Activated CD4-positive, alpha-beta T cell treated with anti-CD3 and anti-CD28 coated beads, Interleukin-2, amount 50 U/mL, for 48 hours (primary cell): ENCODE measurements at regions not wholly inside any gene's neighbourhood (a gene's known extent, or its start where the extent isn't known, plus 50 kb on each side); places are given as distances from the start of the nearest gene placed in this dataset.
A peak's percentile ranks its signal among the peaks of the same experiment; 100 is the strongest.
"Not testable (repeated sequence)": the region's sequence is repeated elsewhere in the genome, so short reads cannot be mapped to it uniquely, and the experiment has no call there.

Source experiments
- DNase-seq, 2 experiments: peaks; one replicate each; pipeline ENCODE4 v3.0.0-alpha.2; 2020

GRCh38 chr7:149628361-149629149, 130.9 kb upstream of the ZNF746 start:
- DNase-seq: not testable (repeated sequence)

GRCh38 chr7:149627911-149628310, 130.3 kb upstream of the ZNF746 start:
- no peak for DNase-seq

- no peak for DNase-seq
These were observed 129.4 kb upstream of the ZNF746 start for GRCh38 chr7:149626972-149627371.

- no peak for DNase-seq
These were observed 128.4 kb upstream of the ZNF746 start for GRCh38 chr7:149625947-149626392.

GRCh38 chr7:149625340-149625946, 127.8 kb upstream of the ZNF746 start:
- peak; percentile 65 to 73 for DNase-seq

- peak; percentile 91 to 93 for DNase-seq
These were observed 127.1 kb upstream of the ZNF746 start for GRCh38 chr7:149624419-149625339.

- DNase-seq: peak; percentile 42 to 49
These were observed 126.4 kb upstream of the ZNF746 start for GRCh38 chr7:149624006-149624405.

- DNase-seq: peak in 1 of 2 experiments; percentile 13
These were observed 125.8 kb upstream of the ZNF746 start for GRCh38 chr7:149623262-149623997.

GRCh38 chr7:149622444-149623210, 125.0 kb upstream of the ZNF746 start:
- DNase-seq: no peak

GRCh38 chr7:149621776-149622175, 124.2 kb upstream of the ZNF746 start:
- DNase-seq: peak; percentile 33 to 55

GRCh38 chr7:149620961-149621360, 123.4 kb upstream of the ZNF746 start:
- peak; percentile 76 to 82 for DNase-seq

GRCh38 chr7:149616898-149617297, 119.3 kb upstream of the ZNF746 start:
- DNase-seq: no peak

GRCh38 chr7:149615690-149616270, 118.2 kb upstream of the ZNF746 start:
- no peak for DNase-seq

- DNase-seq: no peak
These were observed 112.9 kb upstream of the ZNF746 start for GRCh38 chr7:149610441-149611011.

- no peak for DNase-seq
These were observed 110.6 kb upstream of the ZNF746 start for GRCh38 chr7:149608168-149608567.

GRCh38 chr7:149607683-149608082, 110.1 kb upstream of the ZNF746 start:
- DNase-seq: no peak

GRCh38 chr7:149606826-149607225, 109.2 kb upstream of the ZNF746 start:
- DNase-seq: no peak

- no peak for DNase-seq
These were observed 108.1 kb upstream of the ZNF746 start for GRCh38 chr7:149605696-149606095.

GRCh38 chr7:149604521-149604920, 106.9 kb upstream of the ZNF746 start:
- DNase-seq: no peak

- DNase-seq: peak; percentile 60 to 70
These were observed 103.2 kb upstream of the ZNF746 start for GRCh38 chr7:149600669-149601330.
